ENCODE measurements at regions not wholly inside any gene's neighbourhood (a gene's known extent, or its start where the extent isn't known, plus 50 kb on each side); places are given as distances from the start of the nearest gene placed in this dataset.
"Not testable (repeated sequence)": the region's sequence is repeated elsewhere in the genome, so short reads cannot be mapped to it uniquely, and the experiment has no call there.

DNA sequence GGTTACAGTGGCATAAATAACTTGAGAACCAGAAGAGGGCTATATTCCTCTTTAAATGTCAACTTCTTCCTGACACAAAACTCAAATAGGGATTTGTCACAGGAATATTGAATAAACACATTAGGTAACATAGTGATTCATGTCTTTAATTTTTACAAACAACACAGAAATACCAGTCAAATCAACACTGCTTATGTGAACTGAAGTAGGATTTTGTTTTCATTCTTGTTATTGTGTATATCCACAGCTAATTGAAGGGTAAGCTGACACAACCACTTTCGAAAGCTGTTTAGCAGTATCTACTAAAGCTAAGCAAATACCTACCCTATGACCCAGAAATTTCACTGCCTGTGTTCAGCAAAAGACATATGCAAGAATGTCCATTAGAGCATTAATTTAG lies 120.4 kb upstream of the EOLA2 start:
- DNase-seq: no peak

DNA sequence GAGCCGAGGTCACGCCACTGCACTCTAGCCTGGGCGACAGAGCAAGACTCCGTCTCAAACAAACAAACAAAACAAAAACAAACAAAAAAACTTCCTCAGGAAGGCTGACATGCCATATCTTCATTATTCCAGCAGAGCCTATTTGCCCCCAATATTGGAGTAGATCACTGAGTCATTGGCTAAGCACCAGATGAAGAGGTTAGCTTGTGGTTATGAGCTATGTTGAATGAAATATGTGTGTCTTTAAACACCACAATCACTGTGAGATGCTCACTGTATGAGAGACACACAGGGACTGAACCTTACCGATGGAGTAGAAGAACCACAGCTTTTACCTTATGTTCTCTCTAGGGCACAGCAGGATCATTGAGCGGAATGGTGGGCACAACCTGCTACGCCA lies 122.1 kb upstream of the EOLA2 start:
- DNase-seq: no peak

GRCh38 chrX:150062292-150063137 lies 124.2 kb upstream of the EOLA2 start:
- DNase-seq: no peak

- DNase-seq: no peak
These were observed 124.8 kb upstream of the EOLA2 start for GRCh38 chrX:150063138-150063518.

DNA sequence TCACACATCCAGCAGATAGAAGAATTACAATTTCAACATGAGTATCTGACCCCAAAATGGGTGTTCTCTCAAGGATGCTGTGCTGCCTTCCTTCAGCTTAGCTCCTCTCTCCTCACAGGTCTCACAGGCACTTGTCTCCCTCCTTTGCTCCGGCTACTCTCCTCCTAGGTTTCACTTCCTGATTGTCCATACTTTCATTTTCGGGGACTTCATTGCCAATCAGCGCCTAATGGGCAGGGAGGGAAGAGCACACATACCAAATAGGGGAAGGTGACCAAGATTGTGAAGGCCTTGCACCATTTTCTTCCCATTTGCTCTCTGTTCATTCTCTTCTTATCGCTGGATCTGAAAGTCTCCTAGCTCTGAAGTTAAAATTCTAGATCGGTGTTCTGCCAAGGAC lies 125.4 kb upstream of the EOLA2 start:
- no peak for DNase-seq

GRCh38 chrX:150074175-150074574 lies 135.9 kb upstream of the EOLA2 start:
- DNase-seq: no peak

GRCh38 chrX:150080497-150080896 lies 142.2 kb upstream of the EOLA2 start:
- DNase-seq: no peak

GRCh38 chrX:150081076-150081475 lies 142.8 kb upstream of the EOLA2 start:
- no peak for DNase-seq

DNA sequence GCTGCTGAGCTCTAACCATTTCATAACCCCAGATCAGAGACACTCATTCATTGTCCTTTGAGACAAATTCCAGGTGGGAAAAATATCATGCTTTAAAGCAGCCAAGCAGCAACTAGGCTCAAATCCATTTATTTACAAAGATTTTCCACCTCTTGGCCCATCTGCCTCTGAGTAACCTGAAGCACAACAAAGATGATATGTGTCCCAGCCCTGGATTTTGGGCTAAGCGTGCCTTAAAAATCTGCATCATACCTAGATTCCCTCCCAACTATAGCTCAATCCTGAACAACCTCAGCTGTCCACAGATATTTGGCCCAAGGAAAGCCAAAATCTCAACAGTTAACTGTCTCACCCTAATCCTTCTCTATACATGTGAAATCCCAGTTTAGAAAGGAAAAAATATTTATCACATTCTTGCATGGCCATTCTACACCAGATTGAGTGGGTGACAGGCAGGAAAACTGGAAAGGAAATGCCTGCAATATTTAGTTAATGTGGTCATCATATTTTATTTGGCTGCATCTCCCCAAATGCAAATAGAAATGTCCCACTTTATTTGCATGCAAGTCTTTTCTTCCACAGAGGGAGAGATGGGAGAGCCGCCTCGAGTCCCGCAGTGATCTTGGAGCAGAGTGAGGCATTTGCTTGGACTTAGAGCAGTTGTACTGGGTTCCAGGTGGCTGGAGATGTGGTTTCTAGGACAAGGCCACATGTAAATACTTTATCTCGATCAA lies 146.4 kb upstream of the EOLA2 start:
- DNase-seq: no peak

DNA sequence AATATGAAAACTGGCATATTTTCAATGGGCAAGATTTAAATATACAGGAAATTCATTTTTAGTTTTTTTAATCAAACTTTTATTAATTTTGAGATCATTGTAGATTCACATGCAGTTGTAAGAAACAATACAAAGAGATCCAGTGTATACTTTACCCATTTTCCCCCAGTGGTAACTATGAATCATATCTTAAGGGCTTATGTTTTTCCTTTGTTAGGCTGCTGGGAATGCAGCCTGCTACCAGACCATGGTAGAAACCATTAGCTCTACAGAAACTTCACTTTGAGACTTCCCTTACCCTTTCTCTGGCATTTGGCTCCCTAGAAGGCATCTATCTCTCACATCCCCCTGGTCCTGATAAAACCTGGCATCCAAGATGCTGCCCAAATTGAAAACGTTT lies 147.6 kb upstream of the EOLA2 start:
- no peak for DNase-seq

DNA sequence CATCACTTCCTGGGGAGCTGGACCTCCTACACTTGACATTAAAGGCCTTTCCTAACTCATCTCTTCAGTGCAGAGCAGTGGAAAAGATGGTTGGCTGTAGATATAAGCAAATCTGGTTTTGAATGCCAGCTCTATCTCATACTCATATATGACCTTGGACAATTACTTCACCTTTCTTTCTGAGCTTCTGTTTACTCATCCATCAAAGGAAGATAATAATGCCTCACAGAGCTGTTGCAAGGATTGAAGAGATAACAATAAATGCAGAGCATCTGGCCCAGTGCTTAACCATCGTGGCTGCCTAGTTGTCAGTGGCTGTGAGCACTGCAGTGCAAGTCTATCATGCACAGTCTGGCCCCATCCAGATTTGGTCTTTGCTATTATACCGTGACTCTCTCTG lies 148.1 kb upstream of the EOLA2 start:
- DNase-seq: peak; percentile 89

DNA sequence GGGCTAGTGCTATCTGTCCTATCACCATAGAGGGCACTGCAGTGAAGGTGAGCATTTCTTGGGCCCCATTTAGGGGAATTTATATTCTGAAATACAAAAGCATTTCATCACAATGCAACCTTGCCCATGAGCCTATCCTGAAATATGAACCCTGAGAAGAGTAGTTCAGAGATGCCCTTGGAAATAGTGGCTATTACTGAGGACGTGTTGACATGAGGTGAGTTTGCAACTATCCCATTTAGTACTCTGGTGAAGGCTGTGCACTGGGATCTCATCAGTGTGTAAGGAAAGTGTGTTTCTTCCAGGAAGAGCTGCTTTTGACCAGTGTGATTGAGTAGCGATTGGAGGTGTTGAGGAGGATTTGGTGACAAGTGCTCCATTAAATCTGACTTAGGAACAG lies 149.3 kb upstream of the EOLA2 start:
- DNase-seq: no peak

- DNase-seq: no peak
These were observed 149.8 kb upstream of the EOLA2 start for GRCh38 chrX:150088042-150088441.

DNA sequence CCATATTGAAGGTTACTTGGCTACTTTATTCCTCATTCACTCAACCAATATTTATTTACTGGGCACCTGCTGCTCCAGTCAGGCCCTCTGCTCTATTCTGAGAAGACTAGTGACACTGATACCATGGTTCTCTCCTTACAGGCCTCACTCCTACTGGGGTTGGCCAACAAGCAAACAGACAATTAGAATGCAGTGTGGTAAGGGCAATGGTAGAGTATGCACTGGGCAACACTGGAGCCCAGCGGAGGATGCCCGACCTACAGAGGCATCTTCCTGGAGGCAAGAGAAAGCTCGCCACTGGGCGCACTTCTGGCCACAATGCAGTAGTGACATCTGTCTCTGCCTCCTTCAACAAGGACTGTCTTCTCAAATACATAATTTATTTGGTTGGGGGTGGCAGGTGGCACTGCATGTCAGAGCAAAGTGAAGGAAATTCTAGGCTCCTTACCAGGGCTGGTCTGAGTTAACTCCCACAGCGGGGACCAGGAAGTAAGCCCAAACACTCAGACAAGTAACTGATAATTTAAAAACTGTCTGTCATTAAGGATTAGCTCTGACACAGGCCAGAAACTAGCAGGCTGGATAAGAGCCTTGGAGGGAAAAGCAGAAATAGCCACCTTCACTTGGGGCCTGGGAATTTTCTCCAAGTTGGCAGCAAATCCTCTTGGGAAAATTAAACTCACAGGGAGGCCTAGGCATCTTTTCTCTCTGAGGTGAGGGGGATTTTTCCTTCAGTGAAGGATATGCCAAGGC lies 150.7 kb upstream of the EOLA2 start:
- DNase-seq: peak; percentile 23

GRCh38 chrX:150091300-150091699 lies 153.0 kb upstream of the EOLA2 start:
- not testable (repeated sequence) for DNase-seq

DNA sequence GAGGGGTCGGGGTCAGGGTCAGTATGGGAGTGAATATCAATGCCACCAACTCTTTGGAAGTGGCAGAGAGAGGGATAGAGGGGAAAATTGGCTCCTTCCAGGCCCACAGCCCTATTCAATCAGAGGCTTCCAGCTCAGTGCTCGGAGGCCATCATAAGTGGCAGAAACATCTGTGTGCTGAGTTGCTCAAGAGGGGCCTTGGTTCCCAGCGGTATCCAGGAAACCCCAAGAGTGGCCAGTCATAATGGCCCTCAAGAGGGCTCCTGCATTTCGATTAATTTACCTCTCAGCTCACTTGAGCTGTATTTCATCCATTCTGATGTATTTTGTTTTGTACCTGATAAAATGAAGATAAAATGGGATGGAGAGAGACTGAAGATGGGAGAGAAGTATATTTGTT lies 154.3 kb upstream of the EOLA2 start:
- peak; percentile 9 for DNase-seq

DNA sequence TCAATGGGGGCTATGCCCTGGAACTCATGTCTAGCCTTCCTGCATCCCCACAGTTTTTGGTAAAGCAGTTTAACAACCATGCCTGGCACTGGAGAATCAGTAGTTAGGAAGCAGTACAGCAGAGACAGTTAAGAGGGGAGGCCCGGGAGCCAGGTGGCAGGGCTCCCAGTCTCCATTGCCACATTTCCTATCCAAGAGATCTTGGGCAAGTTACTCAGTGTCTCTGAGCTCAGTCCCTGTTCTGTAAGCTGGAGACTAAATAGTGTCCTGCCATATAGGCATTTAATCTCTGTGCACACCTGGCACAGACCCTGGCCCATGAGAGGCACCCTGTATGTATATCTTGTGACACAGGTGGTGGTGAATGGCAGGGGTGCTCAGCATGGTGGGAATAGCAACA lies 156.1 kb upstream of the EOLA2 start:
- DNase-seq: no peak

DNA sequence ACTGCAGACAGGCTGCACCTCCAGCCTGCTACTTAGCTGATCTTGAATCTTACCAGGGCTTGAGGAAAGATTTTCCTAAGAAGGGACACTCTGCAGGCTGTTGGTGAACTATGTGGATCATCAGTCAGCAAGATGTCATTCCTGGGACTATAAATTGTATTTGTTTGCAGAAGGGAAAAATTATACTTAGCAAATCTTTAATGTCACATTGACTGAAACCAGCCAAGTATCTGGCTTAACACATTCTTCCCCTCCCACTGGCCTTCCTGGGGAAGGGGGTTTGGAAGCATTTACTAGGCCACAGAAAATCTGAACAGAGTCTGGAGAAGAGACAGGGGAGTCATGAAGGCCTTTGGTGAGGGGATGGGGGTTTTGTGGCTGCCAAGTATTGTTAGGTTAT lies 156.7 kb upstream of the EOLA2 start:
- DNase-seq: no peak

DNA sequence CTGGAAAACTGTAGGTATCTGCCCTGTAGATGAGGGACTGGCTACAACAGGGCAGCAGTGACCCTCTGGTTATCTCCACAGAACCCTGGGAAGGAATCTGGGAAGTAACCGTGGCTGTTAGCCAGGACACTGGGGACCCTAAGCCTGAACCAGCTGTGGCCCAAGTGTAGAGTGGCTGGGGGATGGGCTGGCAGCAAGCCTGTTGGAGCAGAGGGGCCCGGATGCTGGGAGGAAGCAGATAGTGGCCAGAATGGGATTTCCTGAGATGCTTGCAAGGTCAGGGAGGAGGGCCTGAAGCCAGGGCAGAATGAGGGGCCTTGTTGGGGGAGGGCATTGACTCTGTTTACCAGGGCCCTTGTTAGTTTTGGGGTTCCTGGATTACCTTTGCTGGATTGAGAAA lies 161.0 kb upstream of the EOLA2 start:
- DNase-seq: no peak

- no peak for DNase-seq
These were observed 162.0 kb upstream of the EOLA2 start for GRCh38 chrX:150100261-150100660.

- DNase-seq: no peak
These were observed 180.2 kb upstream of the EOLA2 start for GRCh38 chrX:150118476-150118875.

- no peak for DNase-seq
These were observed 181.0 kb upstream of the EOLA2 start for GRCh38 chrX:150119323-150119722.

GRCh38 chrX:150125045-150125444 lies 186.8 kb upstream of the EOLA2 start:
- DNase-seq: not testable (repeated sequence)

DNA sequence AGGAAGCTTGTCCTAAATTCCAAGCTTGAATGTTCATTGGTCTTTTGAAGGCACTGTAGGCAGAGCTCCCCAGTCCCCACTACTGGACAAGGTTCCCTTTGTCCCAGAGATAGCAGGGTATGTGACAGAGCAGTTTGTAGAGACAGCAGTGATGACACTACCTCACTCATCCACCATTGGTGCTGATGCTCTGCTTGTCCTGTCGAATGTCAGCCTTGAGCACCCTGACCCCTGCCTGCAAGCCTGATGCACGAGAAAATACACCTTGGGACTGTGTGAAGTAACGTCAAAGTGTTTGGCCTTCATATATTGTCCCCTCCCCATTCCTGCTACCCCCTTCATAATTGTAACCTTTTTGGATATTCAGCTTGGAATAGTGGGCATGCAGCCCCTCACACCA lies 188.9 kb upstream of the EOLA2 start:
- DNase-seq: no peak
